ENCODE measurements at regions not wholly inside any gene's neighbourhood (a gene's known extent, or its start where the extent isn't known, plus 50 kb on each side); places are given as distances from the start of the nearest gene placed in this dataset.
"Not testable (repeated sequence)": the region's sequence is repeated elsewhere in the genome, so short reads cannot be mapped to it uniquely, and the experiment has no call there.

DNA sequence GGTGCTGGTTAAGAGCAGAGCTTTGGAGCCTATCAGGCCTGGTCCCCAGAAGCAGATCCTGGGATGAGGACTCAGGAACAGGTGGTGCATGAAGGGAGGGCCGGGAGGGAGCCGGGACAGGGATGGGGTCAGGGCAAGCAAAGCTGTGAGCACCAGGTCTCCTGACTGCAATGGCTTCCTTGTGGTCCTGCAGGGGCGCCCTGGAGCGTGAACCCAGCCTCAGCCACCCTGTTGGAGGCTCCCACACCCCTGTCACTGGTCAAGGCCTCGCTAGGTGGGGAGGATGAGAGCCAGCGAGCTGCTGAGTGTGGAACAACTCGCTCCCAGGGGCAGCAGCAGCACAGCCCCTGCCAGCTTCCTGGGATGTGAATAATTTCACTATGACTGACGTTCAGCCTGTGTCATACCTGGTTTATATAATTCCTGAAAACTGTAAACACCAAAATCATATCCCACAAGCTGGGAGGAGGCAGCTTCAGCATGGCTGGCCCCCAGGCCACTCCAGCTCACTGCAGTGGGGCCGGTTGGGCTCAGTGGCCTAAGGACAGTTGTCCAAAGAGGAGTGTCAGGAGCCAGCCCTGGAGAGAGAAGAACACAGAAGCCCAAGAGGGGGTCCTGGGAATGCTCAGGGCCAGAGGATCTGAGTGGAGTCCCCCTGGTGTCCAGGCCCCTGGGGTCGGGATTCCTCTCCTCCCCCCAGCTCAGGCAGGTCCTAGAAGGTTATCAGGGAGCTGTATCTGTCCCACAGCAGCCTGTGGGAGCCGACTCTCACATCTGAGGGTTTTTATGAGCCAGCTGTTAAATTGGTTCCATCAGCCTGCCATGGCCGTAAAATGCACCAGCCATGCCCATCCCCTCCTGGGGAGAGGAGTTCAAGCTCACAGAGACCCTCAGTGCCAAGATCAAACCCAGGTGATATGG is 272.9 kb downstream of the ADGRD1 start:
- Histone ChIP-seq H3K4me1 (peaks cover 0 to 12% of the 10 kb centered on the region in 2 donors), H3K4me3 (no peak overlapping the region), H3K36me3 (no peaks in the 10 kb centered on the region), H3K27me3 (peaks cover 5 to 41% of the 10 kb centered on the region in 2 donors), H3K27ac (no peak overlapping the region), H3K9me3 (no peaks in the 10 kb centered on the region)
- ATAC-seq (no peak), DNase-seq (peak in 2 of 4 donors; percentile 12 to 39)
- TF ChIP-seq, protein P1, sequence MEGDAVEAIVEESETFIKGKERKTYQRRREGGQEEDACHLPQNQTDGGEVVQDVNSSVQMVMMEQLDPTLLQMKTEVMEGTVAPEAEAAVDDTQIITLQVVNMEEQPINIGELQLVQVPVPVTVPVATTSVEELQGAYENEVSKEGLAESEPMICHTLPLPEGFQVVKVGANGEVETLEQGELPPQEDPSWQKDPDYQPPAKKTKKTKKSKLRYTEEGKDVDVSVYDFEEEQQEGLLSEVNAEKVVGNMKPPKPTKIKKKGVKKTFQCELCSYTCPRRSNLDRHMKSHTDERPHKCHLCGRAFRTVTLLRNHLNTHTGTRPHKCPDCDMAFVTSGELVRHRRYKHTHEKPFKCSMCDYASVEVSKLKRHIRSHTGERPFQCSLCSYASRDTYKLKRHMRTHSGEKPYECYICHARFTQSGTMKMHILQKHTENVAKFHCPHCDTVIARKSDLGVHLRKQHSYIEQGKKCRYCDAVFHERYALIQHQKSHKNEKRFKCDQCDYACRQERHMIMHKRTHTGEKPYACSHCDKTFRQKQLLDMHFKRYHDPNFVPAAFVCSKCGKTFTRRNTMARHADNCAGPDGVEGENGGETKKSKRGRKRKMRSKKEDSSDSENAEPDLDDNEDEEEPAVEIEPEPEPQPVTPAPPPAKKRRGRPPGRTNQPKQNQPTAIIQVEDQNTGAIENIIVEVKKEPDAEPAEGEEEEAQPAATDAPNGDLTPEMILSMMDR (IDR thresholded peaks at IDR 0.05) = no peak
- intact Hi-C loops (cut with DNase I) = no loop called here

DNA sequence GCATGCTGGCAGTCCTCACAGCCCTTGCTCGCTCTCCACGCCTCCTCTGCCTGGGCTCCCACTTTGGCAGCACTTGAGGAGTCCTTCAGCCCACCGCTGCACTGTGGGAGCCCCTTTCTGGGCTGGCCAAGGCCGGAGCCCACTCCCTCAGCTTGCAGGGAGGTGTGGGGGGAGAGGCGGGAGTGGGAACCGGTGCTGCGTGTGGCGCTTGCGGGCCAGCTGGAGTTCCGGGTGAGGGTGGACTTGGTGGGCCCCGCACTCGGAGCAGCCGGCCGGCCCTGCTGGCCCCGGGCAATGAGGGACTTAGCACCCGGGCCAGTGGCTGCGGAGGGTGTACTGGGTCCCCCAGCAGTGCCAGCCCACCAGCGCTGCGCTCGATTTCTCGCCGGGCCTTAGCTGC is 273.9 kb downstream of the ADGRD1 start:
- peak in 2 of 4 donors; percentile 21 to 47 for DNase-seq
- peaks cover 5 to 30% of the 10 kb centered on the region in 2 donors for H3K27me3 ChIP-seq
- H3K36me3 ChIP-seq; H3K9me3 ChIP-seq; intact Hi-C loops (cut with DNase I); H3K27ac ChIP-seq; ATAC-seq; H3K4me3 ChIP-seq: not testable (repeated sequence)
- peaks cover 0 to 12% of the 10 kb centered on the region in 2 donors for H3K4me1 ChIP-seq

DNA sequence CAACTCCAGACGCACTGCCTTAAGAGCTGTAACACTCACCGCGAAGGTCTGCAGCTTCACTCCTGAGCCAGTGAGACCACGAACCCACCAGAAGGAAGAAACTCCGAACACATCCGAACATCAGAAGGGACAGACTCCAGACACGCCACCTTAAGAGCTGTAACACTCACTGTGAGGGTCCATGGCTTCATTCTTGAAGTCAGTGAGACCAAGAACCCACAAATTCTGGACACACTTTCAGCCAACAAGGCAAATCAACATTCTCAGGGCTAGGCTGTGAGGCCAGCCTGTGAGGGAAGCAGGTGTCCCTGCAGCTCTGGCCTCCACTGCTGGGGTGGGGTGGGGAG is 275.3 kb downstream of the ADGRD1 start:
- Histone ChIP-seq H3K4me1 (peaks cover 0 to 12% of the 10 kb centered on the region in 2 donors), H3K27me3 (peaks cover 5 to 25% of the 10 kb centered on the region in 2 donors)
- H3K36me3 ChIP-seq; ATAC-seq; DNase-seq; H3K4me3 ChIP-seq; H3K9me3 ChIP-seq; intact Hi-C loops (cut with DNase I); H3K27ac ChIP-seq: not testable (repeated sequence)

DNA sequence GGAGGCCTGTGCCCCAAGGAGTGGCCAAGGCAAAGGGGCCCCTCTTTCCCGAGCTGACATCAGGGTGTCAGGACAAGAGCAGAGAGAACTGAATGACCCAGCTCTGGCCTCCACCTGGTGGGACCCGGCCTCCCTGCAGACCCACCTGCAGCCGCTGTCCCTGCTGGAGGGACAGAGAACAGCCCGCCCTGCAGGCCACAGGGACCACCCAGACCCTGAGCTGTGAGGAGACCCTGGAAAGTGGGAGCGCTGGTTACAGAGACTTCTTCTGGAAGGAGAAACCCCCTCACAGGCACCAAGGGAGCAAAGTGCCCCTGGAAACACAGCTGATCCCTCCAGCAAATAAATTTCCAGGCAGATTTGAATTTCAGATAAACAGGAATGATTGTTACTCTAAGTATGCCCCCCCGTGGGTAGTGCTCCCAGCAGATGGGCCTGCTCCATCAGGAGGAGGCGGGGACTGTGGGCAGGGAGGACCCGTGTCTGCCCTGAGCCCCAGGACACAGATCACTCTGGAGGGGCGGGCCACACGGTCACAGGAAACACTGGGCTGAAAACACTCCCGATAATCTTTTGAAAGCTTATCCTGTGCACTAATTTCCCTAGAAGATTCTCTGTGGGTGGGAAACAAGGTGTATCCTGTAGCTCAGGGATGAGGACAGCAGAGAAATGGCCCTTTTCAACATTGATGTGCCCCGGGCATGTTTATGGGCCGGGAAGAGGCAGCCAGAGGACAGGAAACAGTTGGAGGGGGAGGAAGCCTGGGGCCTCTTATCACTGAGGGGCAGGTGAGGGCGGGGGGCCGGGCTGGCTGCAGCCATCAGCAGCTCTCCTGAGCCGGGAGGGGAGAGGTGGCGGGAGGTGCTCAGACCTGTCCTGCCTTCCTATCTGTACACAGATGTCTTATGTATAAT is 276.0 kb downstream of the ADGRD1 start:
- intact Hi-C loops (cut with DNase I) = no loop called here
- Histone ChIP-seq H3K4me1 (peaks cover 0 to 12% of the 10 kb centered on the region in 2 donors), H3K9me3 (peaks cover 0 to 10% of the 10 kb centered on the region in 2 donors), H3K27ac (no peak overlapping the region), H3K36me3 (no peaks in the 10 kb centered on the region), H3K4me3 (no peak overlapping the region), H3K27me3 (peaks cover 5 to 25% of the 10 kb centered on the region in 2 donors)
- ATAC-seq (peak; percentile 47), DNase-seq (peak in 2 of 4 donors; percentile 49 to 50)
- TF ChIP-seq, protein P1 (IDR thresholded peaks at IDR 0.05) = no peak

DNA sequence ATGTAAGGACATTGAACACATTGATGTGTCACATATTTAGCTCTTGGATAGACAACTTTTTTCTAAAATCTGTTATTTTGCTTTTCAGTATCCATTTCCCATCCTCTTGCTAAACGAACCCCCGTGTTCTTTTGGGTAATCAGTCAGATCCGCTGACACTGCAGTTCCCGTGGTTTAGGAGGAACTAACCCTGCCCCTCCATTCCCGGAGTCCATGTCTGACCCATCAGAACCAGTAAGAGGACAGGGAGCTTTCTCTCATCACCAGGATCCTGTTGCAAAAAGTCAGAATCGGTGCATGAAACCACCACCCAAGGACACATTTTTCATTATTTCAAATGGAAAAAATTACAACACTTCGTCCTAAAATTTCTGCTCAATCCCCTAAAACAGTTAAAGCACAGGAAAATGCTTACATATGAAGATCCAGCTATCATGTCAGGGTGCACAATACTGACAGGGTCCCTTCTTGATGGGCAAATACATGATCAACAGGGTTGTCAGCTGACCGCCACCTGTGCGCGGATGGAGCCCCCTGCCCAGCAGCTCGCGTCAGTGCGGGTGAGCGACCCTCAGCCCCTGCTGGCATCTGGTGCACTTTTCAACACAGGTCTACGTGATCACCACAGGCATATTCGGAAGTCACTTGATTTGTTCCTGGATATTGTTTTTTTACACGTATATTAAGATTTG is 276.8 kb downstream of the ADGRD1 start:
- intact Hi-C loops (cut with DNase I) = no loop called here

More for the DNA sequence above, 276.8 kb downstream of the ADGRD1 start:
- ATAC-seq (no peak), DNase-seq (peak in 1 of 4 donors; percentile 45)
- peaks cover 0 to 12% of the 10 kb centered on the region in 2 donors for H3K4me1 ChIP-seq
- H3K36me3 ChIP-seq = no peaks in the 10 kb centered on the region
- TF ChIP-seq, protein P1 (IDR thresholded peaks at IDR 0.05) = no peak
- H3K4me3 ChIP-seq = no peak overlapping the region
- peaks cover 5 to 25% of the 10 kb centered on the region in 2 donors for H3K27me3 ChIP-seq
- peaks cover 0 to 10% of the 10 kb centered on the region in 2 donors for H3K9me3 ChIP-seq
- H3K27ac ChIP-seq = no peak overlapping the region

All from left lung (tissue), 4 donors.